NB4 (cell line): ENCODE measurements at regions not wholly inside any gene's neighbourhood (a gene's known extent, or its start where the extent isn't known, plus 50 kb on each side); places are given as distances from the start of the nearest gene placed in this dataset.

Experiments
- MYC ChIP-seq: IDR thresholded peaks from 2 replicates; pipeline ENCODE4 v1.6.1; 2011; ENCODE audit warnings: low read depth, low read length
- POLR2A ChIP-seq: IDR thresholded peaks from 2 replicates; pipeline ENCODE4 v1.6.1; 2011; ENCODE audit warnings: mild to moderate bottlenecking; ENCODE audit not compliant: insufficient read length; ENCODE audit errors: extremely low read depth
- TF ChIP-seq, protein P1 (sequence below): IDR thresholded peaks from one replicate; pipeline ENCODE4 v1.5.1; 2012; ENCODE audit warnings: low read depth, low read length

DNA sequence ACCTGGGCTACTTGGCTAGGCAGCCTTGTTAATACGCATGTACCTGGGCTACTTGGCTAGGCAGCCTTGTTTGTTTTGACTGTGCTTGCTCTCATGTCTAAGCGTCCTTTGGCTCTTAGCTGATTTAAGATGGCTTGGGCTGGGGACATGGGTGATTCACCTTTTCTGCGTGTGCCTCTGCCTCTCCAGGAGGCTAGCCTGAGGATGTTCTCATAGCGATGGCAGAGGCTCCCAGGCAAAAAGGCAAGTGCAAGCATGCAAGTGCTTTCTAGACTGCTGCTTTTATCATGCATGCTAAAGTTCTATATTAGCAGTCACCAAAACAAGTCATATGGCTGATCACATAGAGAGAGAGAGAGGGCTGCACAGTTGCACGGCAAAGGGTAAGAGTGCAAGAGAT is 300.5 kb downstream of the IRX1 start:
- TF ChIP-seq, protein P1, sequence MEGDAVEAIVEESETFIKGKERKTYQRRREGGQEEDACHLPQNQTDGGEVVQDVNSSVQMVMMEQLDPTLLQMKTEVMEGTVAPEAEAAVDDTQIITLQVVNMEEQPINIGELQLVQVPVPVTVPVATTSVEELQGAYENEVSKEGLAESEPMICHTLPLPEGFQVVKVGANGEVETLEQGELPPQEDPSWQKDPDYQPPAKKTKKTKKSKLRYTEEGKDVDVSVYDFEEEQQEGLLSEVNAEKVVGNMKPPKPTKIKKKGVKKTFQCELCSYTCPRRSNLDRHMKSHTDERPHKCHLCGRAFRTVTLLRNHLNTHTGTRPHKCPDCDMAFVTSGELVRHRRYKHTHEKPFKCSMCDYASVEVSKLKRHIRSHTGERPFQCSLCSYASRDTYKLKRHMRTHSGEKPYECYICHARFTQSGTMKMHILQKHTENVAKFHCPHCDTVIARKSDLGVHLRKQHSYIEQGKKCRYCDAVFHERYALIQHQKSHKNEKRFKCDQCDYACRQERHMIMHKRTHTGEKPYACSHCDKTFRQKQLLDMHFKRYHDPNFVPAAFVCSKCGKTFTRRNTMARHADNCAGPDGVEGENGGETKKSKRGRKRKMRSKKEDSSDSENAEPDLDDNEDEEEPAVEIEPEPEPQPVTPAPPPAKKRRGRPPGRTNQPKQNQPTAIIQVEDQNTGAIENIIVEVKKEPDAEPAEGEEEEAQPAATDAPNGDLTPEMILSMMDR = no peak
- no peak for TF ChIP-seq POLR2A
- TF ChIP-seq MYC = no peak
